ENCODE measurements at regions not wholly inside any gene's neighbourhood (a gene's known extent, or its start where the extent isn't known, plus 50 kb on each side); places are given as distances from the start of the nearest gene placed in this dataset.

- POLR2A ChIA-PET (ENCODE audit: partially characterized antibody): interaction anchor here (1.5 kb wide), 1 partner anchor 20 kb away, joined by 3 read pairs; no protein-coding TSS in a partner anchor
- Histone ChIP-seq H3K27me3 (replicated peaks in 1 of 4; ENCODE audit: control insufficient read depth in 3 of 4, extremely low read depth in 1 of 4, insufficient read depth in 3 of 4, low read length in 3 of 4) (no peaks in the 10 kb centered on the region), H3K18ac (ENCODE audit: extremely low read depth, low read length) (no peak overlapping the region), H3K79me2 (ENCODE audit: control insufficient read depth in 1 of 2, insufficient read depth in 2 of 2, low read length in 2 of 2) (no peaks in the 10 kb centered on the region), H2BK5ac (ENCODE audit: low read depth, low read length) (no peak overlapping the region), H3K27ac (ENCODE audit: low read depth, low read length) (no peak overlapping the region), H4K20me1 (replicated peaks in 1 of 2; ENCODE audit: control insufficient read depth in 1 of 2, insufficient read depth in 2 of 2, low read length in 2 of 2) (no peaks in the 10 kb centered on the region), H4K5ac (ENCODE audit: insufficient read length, low read depth, low read length) (no peak overlapping the region), H4K91ac (replicated peaks; ENCODE audit: insufficient read length, low read length) (no peak overlapping the region), H2BK12ac (ENCODE audit: low read depth, low read length) (no peak overlapping the region), H3K36me3 (ENCODE audit: control insufficient read depth in 2 of 4, insufficient read depth in 4 of 4, low read length in 3 of 4) (no peaks in the 10 kb centered on the region), H3K9ac (replicated peaks in 1 of 4; ENCODE audit: extremely low read depth in 1 of 4, low read depth in 3 of 4, low read length in 3 of 4) (no peak overlapping the region), H2BK120ac (replicated peaks; ENCODE audit: low read depth, low read length) (no peak overlapping the region), H2AFZ (ENCODE audit: low read length) (peak overlapping the region; percentile 99), H2BK15ac (ENCODE audit: low read length) (no peak overlapping the region), H3K23ac (ENCODE audit: insufficient read length) (no peak overlapping the region), H3K4me2 (ENCODE audit: insufficient read depth in 1 of 2, low read depth in 2 of 2, low read length in 2 of 2) (peak overlapping the region; percentile 9 to 29; a peak in 1 of 4 replicates), H3K4me3 (ENCODE audit: extremely low read depth in 1 of 4, insufficient read depth in 2 of 4, low read depth in 3 of 4, low read length in 4 of 4) (no peak overlapping the region), H4K8ac (ENCODE audit: extremely low read depth, insufficient read depth, low read length) (no peak overlapping the region), H3K14ac (ENCODE audit: insufficient read length) (no peak overlapping the region), H3K23me2 (ENCODE audit: low read depth, low read length) (no peaks in the 10 kb centered on the region), H3K79me1 (ENCODE audit: low read depth, low read length) (no peaks in the 10 kb centered on the region), H3K4ac (replicated peaks; ENCODE audit: insufficient read length, low read depth, low read length) (no peak overlapping the region), H3K4me1 (replicated peaks in 1 of 4; ENCODE audit: control insufficient read depth in 3 of 4, insufficient read depth in 4 of 4, low read length in 3 of 4) (peaks cover 0 to 8% (median 2%) of the 10 kb centered on the region in 4 experiments; a peak in 3 of 7 replicates), H3K9me3 (ENCODE audit: insufficient read depth in 2 of 2, low read depth in 1 of 2, low read length in 1 of 2) (no peaks in the 10 kb centered on the region), H2BK20ac (ENCODE audit: low read length) (no peak overlapping the region), H2AK5ac (ENCODE audit: low read depth, low read length) (no peak overlapping the region), H3K56ac (replicated peaks; ENCODE audit: insufficient read length, low read depth, low read length) (no peak overlapping the region)
- FAIRE-seq: no peak
- no peak for TF ChIP-seq PHF8 (conservative IDR thresholded peaks at IDR 0.05; ENCODE audit: low read depth, low read length)
- CTCF ChIA-PET (ENCODE audit: partially characterized antibody): no interaction called here
- 78% methylated on average over 2 of the region's 2 CpGs; no CpG with 5 or more reads in 1 of the 2 experiments for WGBS, 2 experiments (ENCODE audit: extremely low coverage in 1 of 2, insufficient coverage in 1 of 2, insufficient read length in 1 of 2, insufficient replicate concordance in 2 of 2, low coverage in 1 of 2, low lambda C conversion rate in 2 of 2, missing lambda C conversion rate in 1 of 2)
- no peak for DNase-seq (ENCODE audit: low read depth in 1 of 2, low spot score in 2 of 2)
These were observed 117.0 kb downstream of the FANCF start for GRCh38 chr11:22508665-22509064.

Data from H1 (cell line).